HepG2 (cell line): ENCODE measurements at regions not wholly inside any gene's neighbourhood (a gene's known extent, or its start where the extent isn't known, plus 50 kb on each side); places are given as distances from the start of the nearest gene placed in this dataset.

Experiments
- CERS6 ChIP-seq: sonication (generic); formaldehyde crosslinking; IDR thresholded peaks from 2 replicates; pipeline ENCODE4 v1.5.0; 2020; ENCODE audit warnings: missing genetic modification reagents
- ELF4 ChIP-seq: sonication (generic); formaldehyde crosslinking; IDR thresholded peaks from 2 replicates; pipeline ENCODE4 v1.5.0; 2020; ENCODE audit warnings: missing genetic modification reagents, mild to moderate bottlenecking, moderate library complexity, borderline replicate concordance
- ELK4 ChIP-seq: sonication (generic); formaldehyde crosslinking; IDR thresholded peaks from 2 replicates; pipeline ENCODE4 v1.9.0; 2021; ENCODE audit warnings: missing genetic modification reagents, borderline replicate concordance
- IKZF4 ChIP-seq: sonication (generic); formaldehyde crosslinking; IDR thresholded peaks from 2 replicates; pipeline ENCODE4 v1.5.1; 2020; ENCODE audit warnings: borderline replicate concordance, mild to moderate bottlenecking, low read depth, missing genetic modification reagents; ENCODE audit errors: not compliant biosample characterization
- IRF2 ChIP-seq: IDR thresholded peaks from 2 replicates; pipeline ENCODE4 v1.6.1; 2018; ENCODE audit warnings: missing genetic modification reagents, missing compliant biosample characterization
- LRRFIP1 ChIP-seq: sonication (generic); formaldehyde crosslinking; conservative IDR thresholded peaks from 2 replicates; pipeline ENCODE4 v1.4.0; 2020; ENCODE audit warnings: missing genetic modification reagents
- MLLT10 ChIP-seq: sonication (generic); formaldehyde crosslinking; IDR thresholded peaks from 2 replicates; pipeline ENCODE4 v1.4.0; 2020; ENCODE audit warnings: missing genetic modification reagents
- NPAS2 ChIP-seq: sonication (generic); formaldehyde crosslinking; IDR thresholded peaks from 2 replicates; pipeline ENCODE4 v1.8.0; 2022; ENCODE audit warnings: mild to moderate bottlenecking, missing genetic modification reagents, borderline replicate concordance
- PAX8 ChIP-seq: sonication (generic); formaldehyde crosslinking; IDR thresholded peaks from 2 replicates; pipeline ENCODE4 v1.8.0; 2022; ENCODE audit warnings: mild to moderate bottlenecking, missing genetic modification reagents, borderline replicate concordance
- PHF20 ChIP-seq: sonication (generic); formaldehyde crosslinking; IDR thresholded peaks from 2 replicates; pipeline ENCODE4 v1.5.0; 2020; ENCODE audit warnings: mild to moderate bottlenecking, missing genetic modification reagents
- RORA ChIP-seq: sonication (generic); formaldehyde crosslinking; IDR thresholded peaks from 2 replicates; pipeline ENCODE4 v1.5.0; 2020; ENCODE audit warnings: mild to moderate bottlenecking, missing genetic modification reagents, moderate library complexity
- SAFB2 ChIP-seq: sonication (generic); formaldehyde crosslinking; IDR thresholded peaks from 2 replicates; pipeline ENCODE4 v1.5.1; 2020; ENCODE audit warnings: missing genetic modification reagents, low read depth, mild to moderate bottlenecking, borderline replicate concordance
- SETDB1 ChIP-seq: sonication (generic); formaldehyde crosslinking; IDR thresholded peaks from 2 replicates; pipeline ENCODE4 v1.5.1; 2020; ENCODE audit warnings: missing genetic modification reagents, mild to moderate bottlenecking, borderline replicate concordance
- SMAD9 ChIP-seq: sonication (generic); formaldehyde crosslinking; IDR thresholded peaks from 2 replicates; pipeline ENCODE4 v1.5.1; 2020; ENCODE audit warnings: mild to moderate bottlenecking, missing genetic modification reagents
- SMARCC2 ChIP-seq: fragments of 450-650 bp; IDR thresholded peaks from 2 replicates; pipeline ENCODE4 v1.6.1; 2017; ENCODE audit warnings: antibody characterized with exemption, mild to moderate bottlenecking
- SP2 ChIP-seq: sonication (generic); formaldehyde crosslinking; IDR thresholded peaks from 2 replicates; pipeline ENCODE4 v1.5.1; 2020; ENCODE audit warnings: mild to moderate bottlenecking, missing genetic modification reagents
- TBX3 ChIP-seq: fragments of 450-650 bp; IDR thresholded peaks from 2 replicates; pipeline ENCODE4 v1.6.1; 2017; ENCODE audit warnings: antibody characterized with exemption, mild to moderate bottlenecking, inconsistent platforms, borderline replicate concordance
- ZBTB3 ChIP-seq: sonication (generic); formaldehyde crosslinking; IDR thresholded peaks from 2 replicates; pipeline ENCODE4 v1.4.0; 2020; ENCODE audit warnings: low read depth, mild to moderate bottlenecking, moderate library complexity, missing genetic modification reagents, borderline replicate concordance
- ZFP36L2 ChIP-seq: sonication (generic); formaldehyde crosslinking; IDR thresholded peaks from 2 replicates; pipeline ENCODE4 v1.4.0; 2020; ENCODE audit warnings: missing genetic modification reagents
- ZFP82 ChIP-seq: sonication (generic); formaldehyde crosslinking; IDR thresholded peaks from 2 replicates; pipeline ENCODE4 v1.5.1; 2020; ENCODE audit warnings: mild to moderate bottlenecking, missing genetic modification reagents, borderline replicate concordance
- ZKSCAN8 ChIP-seq: IDR thresholded peaks from 2 replicates; pipeline ENCODE4 v1.6.1; 2016; ENCODE audit warnings: borderline replicate concordance, missing genetic modification reagents, missing compliant biosample characterization
- ZNF143 ChIP-seq: sonication (generic); formaldehyde crosslinking; IDR thresholded peaks from 2 replicates; pipeline ENCODE4 v1.4.0; 2020; ENCODE audit warnings: missing genetic modification reagents
- ZNF260 ChIP-seq: sonication (generic); formaldehyde crosslinking; IDR thresholded peaks from 2 replicates; pipeline ENCODE4 v1.4.0; 2020; ENCODE audit warnings: missing genetic modification reagents, low read depth, mild to moderate bottlenecking, borderline replicate concordance
- ZNF441 ChIP-seq: sonication (generic); formaldehyde crosslinking; IDR thresholded peaks from 2 replicates; pipeline ENCODE4 v1.7.0; 2021; ENCODE audit warnings: missing genetic modification reagents, borderline replicate concordance
- ZNF878 ChIP-seq: sonication (generic); formaldehyde crosslinking; IDR thresholded peaks from 2 replicates; pipeline ENCODE4 v1.8.1; 2023; ENCODE audit warnings: mild to moderate bottlenecking, missing genetic modification reagents, moderate library complexity
- ZSCAN30 ChIP-seq: sonication (generic); formaldehyde crosslinking; IDR thresholded peaks from 2 replicates; pipeline ENCODE4 v1.5.0; 2020; ENCODE audit warnings: mild to moderate bottlenecking, missing genetic modification reagents

DNA sequence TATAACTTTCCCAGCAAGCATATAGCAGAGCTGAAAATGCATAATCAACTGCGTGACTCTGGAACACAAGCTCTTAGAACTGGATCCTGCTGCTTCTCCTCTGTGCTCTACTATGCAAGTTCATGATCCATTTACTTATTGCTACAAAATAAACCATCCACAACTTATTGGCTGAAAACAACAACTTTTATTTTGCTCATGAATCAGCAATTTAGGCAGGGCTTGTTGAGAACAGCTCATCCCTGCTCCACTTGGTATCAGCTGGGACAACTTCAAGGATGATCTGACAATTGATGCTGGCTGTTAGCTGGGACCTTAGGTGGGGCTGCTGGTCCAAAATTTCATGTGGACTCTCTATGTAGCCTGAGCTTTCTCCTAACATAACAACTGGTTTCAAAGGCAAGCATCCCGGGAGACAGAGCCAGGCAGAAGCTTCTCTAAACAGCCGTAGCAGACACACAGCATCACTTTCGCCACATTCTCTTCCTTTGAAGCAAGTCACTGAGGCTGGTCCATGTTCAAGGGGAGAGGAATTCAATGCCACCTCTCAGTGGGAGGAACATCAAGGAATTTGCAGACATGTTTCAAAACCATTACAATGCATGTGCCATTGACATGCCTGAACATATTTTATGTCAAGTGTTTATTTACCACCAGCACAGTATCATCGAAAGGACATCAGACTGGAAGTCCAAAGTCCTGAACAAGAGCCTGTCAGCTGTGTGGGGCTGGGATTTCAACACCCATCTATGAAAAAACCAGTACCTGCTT is 153.1 kb upstream of the PKDCC start (continued):
- peak; percentile 49; the same call in 1 of the 2 replicates for TF ChIP-seq ZNF441 (CRISPR knock-in tag)
- TF ChIP-seq ELK4 (CRISPR knock-in tag): no peak
- TF ChIP-seq ZFP82: no peak
- no peak for TF ChIP-seq SP2 (CRISPR knock-in tag)
- no peak for TF ChIP-seq IRF2 (CRISPR knock-in tag)
- TF ChIP-seq ZNF143 (CRISPR knock-in tag): no peak
- no peak for TF ChIP-seq MLLT10 (CRISPR knock-in tag)
- no peak for TF ChIP-seq RORA (CRISPR knock-in tag)
- TF ChIP-seq ZBTB3 (CRISPR knock-in tag): no peak
- no peak for TF ChIP-seq CERS6 (CRISPR knock-in tag)
- no peak for TF ChIP-seq SMAD9
- TF ChIP-seq NPAS2 (CRISPR knock-in tag): no peak
- TF ChIP-seq ZNF260 (CRISPR knock-in tag): no peak
- TF ChIP-seq SAFB2 (CRISPR knock-in tag): no peak
- TF ChIP-seq ZKSCAN8 (CRISPR knock-in tag): no peak
- no peak for TF ChIP-seq ZFP36L2 (CRISPR knock-in tag)
- TF ChIP-seq SETDB1 (CRISPR knock-in tag): no peak
- TF ChIP-seq ZSCAN30 (CRISPR knock-in tag): no peak
- TF ChIP-seq TBX3: peak; percentile 48; the same call in 1 of the 2 replicates
- TF ChIP-seq LRRFIP1: no peak
- TF ChIP-seq IKZF4: no peak
- no peak for TF ChIP-seq ELF4
- peak; percentile 16; the same call in 1 of the 2 replicates for TF ChIP-seq ZNF878
- no peak for TF ChIP-seq PHF20
- no peak for TF ChIP-seq PAX8 (CRISPR knock-in tag)
- no peak for TF ChIP-seq SMARCC2
